Urinary bladder (tissue), 3 donors: ENCODE measurements at regions not wholly inside any gene's neighbourhood (a gene's known extent, or its start where the extent isn't known, plus 50 kb on each side); places are given as distances from the start of the nearest gene placed in this dataset.
"Not testable (repeated sequence)": the region's sequence is repeated elsewhere in the genome, so short reads cannot be mapped to it uniquely, and the experiment has no call there.

Source experiments
- DNase-seq: peaks from one replicate; pipeline ENCODE4 v3.0.0-alpha.2; 2015; ENCODE audit errors: extremely low spot score
- H3K27ac ChIP-seq: one replicate; pipeline ENCODE4 v1.5.1; 2013; ENCODE audit warnings: low read depth, mild to moderate bottlenecking, moderate library complexity
- H3K36me3 ChIP-seq: one replicate; pipeline ENCODE4 v1.6.1; 2013; ENCODE audit warnings: mild to moderate bottlenecking, moderate library complexity; ENCODE audit not compliant: insufficient read depth
- H3K4me1 ChIP-seq: one replicate; pipeline ENCODE4 v1.6.1; 2013; ENCODE audit warnings: mild to moderate bottlenecking, moderate library complexity; ENCODE audit not compliant: insufficient read depth
- H3K4me3 ChIP-seq: one replicate; pipeline ENCODE4 v1.5.1; 2013; ENCODE audit warnings: low read depth, low read length
- WGBS: extraction: QIAGEN DNeasy Blood & Tissue Kit; methylation state at CpG from one replicate; pipeline ENCODE4 v1.1.7; 2013; 5-methylcytosine and 5-hydroxymethylcytosine counted together
- donor health status: healthy with polysubstance abuse.
- donor health status: healthy.

DNA sequence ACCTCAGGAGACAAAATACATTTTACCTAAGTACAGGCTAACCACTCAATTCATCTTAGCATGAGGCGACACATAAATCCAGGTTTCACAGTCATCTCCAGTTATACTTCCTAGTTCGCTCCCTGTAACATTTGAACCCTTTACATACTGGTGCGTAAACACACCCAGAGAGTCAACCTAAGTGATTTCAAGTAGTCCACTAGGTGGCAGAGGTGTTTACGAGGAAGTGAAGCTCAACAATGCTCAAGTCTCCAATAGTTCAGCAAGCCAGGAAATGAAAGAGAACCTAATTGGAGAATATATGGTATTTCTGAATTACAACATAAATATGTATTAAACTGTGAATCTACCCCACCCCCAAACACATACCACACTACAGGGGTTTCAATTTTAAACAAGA, 76.3 kb upstream of the ABCB5 start:
- Histone ChIP-seq H3K27ac (no peak overlapping the region), H3K36me3 (no peaks in the 10 kb centered on the region), H3K4me1 (no peaks in the 10 kb centered on the region), H3K4me3 (no peak overlapping the region)
- 93% methylated on average over 4 of the region's 4 CpGs for WGBS
- no peak for DNase-seq

DNA sequence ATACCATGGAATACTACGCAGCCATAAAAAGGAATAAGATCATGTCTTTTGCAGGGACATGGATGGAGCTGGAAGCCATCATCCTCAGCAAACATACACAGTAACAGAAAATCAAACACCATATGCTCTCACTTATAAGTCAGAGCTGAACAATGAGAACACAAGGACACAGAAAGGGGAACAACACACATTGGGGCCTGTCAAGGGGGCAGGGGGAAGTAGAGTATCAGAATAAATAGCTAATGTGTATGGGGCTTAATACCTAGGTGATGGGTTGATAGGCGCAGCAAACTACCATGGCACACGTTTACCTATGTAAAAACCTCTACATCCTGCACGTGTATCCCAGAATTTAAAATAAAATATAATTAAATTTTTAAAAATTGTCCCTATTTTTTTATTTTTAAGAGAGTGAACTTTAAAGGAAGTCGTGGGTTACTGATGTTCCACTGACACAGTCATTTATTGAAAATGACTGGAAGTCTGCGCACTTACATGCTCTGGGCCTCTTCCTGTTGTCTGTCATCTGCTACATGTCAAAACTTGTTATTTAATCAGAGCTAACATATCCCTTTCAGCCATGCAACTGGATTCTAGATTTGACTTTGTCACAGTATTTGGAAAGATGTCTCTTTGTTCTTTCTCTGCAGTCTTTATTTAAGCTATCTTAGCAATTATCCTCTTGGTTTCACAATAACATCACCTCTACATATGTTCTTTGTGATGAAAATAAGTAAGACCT, 73.7 kb upstream of the ABCB5 start:
- no peaks in the 10 kb centered on the region for H3K36me3 ChIP-seq
- no peak overlapping the region for H3K27ac ChIP-seq
- no peak for DNase-seq
- H3K4me3 ChIP-seq: no peak overlapping the region
- no peaks in the 10 kb centered on the region for H3K4me1 ChIP-seq
- WGBS: 85% methylated on average over 6 of the region's 6 CpGs

DNA sequence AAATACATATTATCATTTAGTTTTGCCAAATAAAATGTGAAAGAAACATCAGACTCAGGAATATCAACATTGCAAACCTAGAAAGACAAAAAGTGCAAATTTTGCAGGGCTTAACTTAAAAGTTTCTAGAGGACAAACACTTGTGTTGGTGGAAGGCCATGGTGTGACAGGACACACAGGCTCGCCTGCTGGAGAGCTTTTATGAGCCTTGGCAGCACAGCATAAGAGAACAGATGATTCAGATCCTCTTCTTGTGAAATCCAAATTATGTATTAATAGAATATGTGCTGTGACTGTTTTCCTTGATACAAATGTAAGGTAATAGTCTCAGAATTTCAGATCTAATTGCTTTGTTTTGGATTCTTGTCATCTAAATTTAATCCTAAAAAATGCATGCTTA, 72.9 kb upstream of the ABCB5 start:
- Histone ChIP-seq H3K36me3 (no peaks in the 10 kb centered on the region), H3K27ac (no peak overlapping the region), H3K4me1 (no peaks in the 10 kb centered on the region), H3K4me3 (no peak overlapping the region)
- WGBS: 7% methylated on average over 1 of the region's 1 CpG
- no peak for DNase-seq

DNA sequence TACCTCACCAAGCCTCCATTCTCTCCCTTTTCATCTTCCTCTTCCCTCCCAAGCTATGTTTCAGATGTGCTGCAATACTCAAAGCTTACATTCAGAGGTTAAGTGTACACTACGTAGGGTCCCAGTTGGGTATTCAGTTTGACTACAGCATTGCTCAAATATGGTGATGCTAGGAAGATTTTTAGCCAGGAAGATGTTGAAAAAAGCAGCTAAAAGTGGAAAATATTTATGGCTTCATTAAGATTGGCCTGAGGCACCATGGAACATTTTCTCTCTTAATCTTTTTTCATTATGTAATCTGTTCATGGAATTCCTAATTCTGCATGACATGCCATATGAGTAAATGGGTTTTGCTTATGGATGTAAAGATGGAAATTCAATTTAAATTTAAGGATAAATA, 72.0 kb upstream of the ABCB5 start:
- Histone ChIP-seq H3K27ac (no peak overlapping the region), H3K36me3 (no peaks in the 10 kb centered on the region), H3K4me3 (no peak overlapping the region), H3K4me1 (no peaks in the 10 kb centered on the region)
- 82% methylated on average over 1 of the region's 1 CpG for WGBS
- no peak for DNase-seq

DNA sequence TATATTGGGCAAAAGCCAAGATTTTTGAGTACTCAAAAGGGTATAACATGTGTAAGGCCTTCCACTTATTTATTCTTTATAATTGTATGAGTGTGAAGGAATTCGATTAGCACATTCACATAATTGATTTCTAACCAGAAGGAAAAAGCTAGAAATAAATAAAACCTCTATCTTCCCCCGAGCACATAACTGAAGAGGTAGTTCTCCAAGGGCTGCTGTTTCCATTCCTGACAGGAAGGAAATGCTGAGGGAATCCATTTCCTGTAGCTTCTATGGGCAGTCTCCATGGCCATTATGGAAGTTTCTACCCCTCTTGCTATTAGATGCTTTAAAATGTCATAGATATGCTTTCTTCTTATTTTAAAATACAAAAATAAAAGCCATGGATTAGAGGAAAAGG, 70.5 kb upstream of the ABCB5 start:
- no peak overlapping the region for H3K27ac ChIP-seq
- no peaks in the 10 kb centered on the region for H3K36me3 ChIP-seq
- no peak for DNase-seq
- WGBS: 88% methylated on average over 2 of the region's 2 CpGs
- H3K4me3 ChIP-seq: no peak overlapping the region
- no peaks in the 10 kb centered on the region for H3K4me1 ChIP-seq

DNA sequence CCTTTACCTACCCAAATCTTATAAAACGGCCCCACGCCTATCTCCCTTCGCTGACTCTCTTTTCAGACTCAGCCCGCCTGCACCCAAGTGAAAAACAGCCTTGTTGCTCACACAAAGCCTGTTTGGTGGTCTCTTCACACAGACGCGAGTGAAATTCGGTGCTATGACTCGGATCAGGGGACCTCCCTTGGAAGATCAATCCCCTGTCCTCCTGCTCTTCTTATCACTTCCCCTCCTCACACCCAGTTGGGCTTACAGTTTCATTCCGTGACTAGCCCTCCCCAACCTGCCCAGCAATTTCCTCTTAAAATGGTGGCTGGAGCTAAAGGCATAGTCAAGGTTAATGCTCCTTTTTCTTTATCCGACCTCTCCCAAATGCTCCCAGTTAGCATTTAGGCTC, 68.5 kb upstream of the ABCB5 start:
- not testable (repeated sequence) for H3K4me1 ChIP-seq, DNase-seq, H3K4me3 ChIP-seq, H3K27ac ChIP-seq, H3K36me3 ChIP-seq
- 96% methylated on average over 10 of the region's 10 CpGs for WGBS

DNA sequence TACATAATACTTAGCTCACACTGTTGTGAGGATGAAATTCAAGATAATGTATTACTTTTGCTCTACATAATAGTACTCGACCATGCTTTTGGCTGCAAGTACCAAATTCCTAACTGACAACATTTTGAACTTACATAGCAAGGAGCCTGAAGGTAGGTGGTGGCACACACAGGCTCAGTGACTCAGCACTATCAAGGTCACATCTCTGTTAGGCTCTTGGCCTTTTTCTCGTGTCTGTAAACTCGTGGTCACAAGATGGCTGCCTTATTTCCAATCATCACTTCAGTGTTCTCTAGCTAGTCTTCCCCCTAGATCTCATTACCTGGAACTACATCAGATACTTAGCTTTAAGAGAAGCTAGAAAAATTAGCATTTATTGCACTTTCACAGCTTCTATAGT, 61.4 kb upstream of the ABCB5 start:
- WGBS: 90% methylated on average over 3 of the region's 3 CpGs
- Histone ChIP-seq H3K4me1 (no peaks in the 10 kb centered on the region), H3K4me3 (no peak overlapping the region), H3K27ac (no peak overlapping the region), H3K36me3 (no peaks in the 10 kb centered on the region)
- no peak for DNase-seq

DNA sequence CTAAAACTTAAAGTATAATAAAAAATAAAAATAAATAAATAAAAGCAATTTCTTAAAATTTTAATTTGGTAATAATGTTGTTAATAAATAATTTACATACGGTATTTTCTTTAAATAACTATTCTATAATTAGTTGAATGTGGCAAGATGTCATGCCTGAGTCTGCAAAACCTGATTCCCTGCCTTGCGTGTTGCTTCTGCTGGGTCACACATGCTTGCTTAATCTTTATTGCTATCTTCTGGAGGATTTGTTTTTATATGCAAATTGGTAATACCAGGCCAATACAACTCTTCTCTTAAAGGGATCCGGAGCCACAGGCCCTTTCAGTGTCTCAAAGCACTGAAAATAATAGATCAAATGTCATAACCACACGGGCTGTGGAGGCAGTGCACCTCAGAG, 59.4 kb upstream of the ABCB5 start:
- H3K27ac ChIP-seq: no peak overlapping the region
- H3K36me3 ChIP-seq: no peaks in the 10 kb centered on the region
- DNase-seq: no peak
- 79% methylated on average over 4 of the region's 4 CpGs for WGBS
- H3K4me1 ChIP-seq: no peaks in the 10 kb centered on the region
- H3K4me3 ChIP-seq: no peak overlapping the region

DNA sequence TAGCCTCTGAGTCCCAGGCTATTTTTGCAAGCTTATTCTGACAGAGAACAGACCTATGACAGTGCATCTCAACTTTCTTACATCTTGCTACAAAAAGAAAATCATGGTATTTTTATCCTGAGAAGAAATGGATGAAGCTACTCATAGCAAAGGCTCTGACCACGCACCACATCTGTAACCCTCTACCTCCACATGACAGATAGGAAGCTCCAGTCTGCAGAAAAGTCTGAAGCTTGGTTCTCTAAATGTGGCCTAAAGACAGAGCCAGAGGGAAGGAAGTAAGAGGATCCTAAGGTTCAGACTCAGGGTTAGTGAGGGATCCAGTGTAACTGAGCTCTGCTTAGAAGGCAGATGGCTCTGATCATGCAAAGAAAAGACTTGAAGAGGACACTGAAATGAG, 58.4 kb upstream of the ABCB5 start:
- Histone ChIP-seq H3K27ac (no peak overlapping the region), H3K36me3 (no peaks in the 10 kb centered on the region), H3K4me1 (no peaks in the 10 kb centered on the region), H3K4me3 (no peak overlapping the region)
- no peak for DNase-seq
- 87% methylated on average over 1 of the region's 1 CpG for WGBS

DNA sequence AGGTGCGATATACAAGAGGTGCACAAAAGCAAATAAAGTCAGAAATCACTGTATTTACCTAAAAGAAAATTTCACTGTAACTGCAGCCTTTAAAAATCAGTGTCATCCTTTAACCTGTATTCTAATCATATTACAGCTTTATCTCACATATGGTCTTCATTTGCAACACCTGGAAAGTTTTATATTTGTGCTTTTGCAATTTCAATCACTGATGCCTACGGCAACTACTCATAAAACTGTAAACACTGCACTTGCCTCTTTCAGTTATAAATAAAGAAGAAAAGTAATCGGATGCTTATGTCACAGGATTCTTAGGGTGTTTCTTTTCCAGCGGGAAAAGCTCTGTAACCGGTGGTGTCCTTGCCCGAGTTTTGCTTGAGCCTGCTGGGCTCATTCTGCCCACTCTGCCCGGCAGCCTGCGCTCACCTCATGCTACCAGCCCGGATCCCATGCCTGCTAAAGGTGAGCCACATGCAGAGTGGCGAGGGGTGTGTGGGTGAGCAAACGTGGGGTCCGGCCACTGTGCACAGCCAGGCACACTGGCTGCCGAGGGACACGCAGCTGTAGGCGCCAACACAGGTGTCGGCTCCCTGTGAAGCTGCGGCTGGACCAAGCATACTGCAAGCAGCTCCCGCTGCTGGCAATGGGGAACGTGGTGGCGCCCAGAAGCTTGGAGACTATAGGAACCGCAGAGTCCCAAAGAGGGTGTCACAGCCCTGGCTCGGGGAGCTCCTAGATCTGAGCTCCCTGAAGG, 56.3 kb upstream of the ABCB5 start:
- WGBS: 80% methylated on average over 22 of the region's 22 CpGs
- no peaks in the 10 kb centered on the region for H3K4me1 ChIP-seq
- no peak for DNase-seq
- H3K4me3 ChIP-seq: no peak overlapping the region
- H3K36me3 ChIP-seq: no peaks in the 10 kb centered on the region
- no peak overlapping the region for H3K27ac ChIP-seq

DNA sequence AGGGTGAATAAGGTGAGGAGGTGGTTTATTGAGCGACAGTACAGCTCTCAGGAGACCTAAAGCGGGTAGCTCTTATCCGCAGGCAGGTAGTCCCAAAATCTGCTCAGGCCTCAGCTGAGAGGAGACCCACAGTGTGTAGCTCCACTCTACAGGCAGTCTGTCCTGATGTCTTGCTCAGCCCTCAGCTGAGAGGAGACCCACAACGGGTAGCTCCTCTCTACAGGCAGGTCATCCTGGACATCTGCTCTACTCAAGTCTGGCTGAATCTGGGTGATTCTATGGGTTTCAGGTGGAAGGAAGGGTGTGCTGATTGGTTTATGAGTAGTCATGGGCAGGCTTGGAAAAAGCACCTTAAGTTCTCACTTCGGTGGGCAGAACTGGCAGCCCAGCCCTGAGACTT, 55.6 kb upstream of the ABCB5 start:
- 95% methylated on average over 5 of the region's 5 CpGs for WGBS

DNA sequence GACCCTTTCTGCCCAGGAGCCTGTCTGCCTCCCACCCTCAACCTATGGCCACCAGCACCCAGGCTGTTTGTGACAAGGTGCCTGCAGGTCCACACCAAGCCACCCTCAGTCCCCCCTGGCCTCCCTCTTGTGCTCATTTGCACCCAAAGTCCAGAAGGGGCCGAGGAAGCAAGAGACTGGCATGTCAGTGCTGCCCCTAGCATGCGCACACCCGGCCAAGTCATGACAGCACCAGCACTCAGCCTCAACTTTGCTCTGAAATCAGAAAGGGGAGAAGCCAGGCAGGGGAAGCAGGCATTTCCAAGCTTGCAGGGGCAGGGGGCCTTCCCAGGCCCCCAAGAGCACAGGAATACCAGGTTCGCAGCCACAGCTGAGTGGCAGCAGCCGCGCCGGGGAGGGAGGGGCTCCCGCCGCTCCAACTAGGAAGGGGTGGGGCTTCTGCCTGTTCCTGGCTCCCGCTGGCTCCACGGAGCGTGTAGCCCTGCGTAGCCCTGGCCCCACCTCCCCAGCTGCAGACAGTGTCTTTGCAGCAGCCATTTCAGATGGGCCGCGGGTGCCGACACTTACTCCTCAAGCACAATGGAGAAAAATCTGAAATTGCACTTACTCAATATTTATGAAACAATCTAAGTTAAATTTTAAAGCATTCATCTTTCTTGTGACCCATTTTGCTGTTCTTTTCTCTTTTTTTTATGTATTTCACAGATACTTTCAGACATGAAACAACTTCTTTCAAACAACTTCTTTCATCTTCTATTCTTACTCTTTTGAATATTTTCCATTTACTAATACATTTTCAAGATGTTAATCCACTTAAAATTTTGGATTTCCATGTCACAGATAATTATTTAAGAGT, 54.9 kb upstream of the ABCB5 start:
- H3K4me3 ChIP-seq: no peak overlapping the region
- no peaks in the 10 kb centered on the region for H3K4me1 ChIP-seq
- H3K27ac ChIP-seq: no peak overlapping the region
- 94% methylated on average over 16 of the region's 16 CpGs for WGBS
- no peak for DNase-seq
- H3K36me3 ChIP-seq: no peaks in the 10 kb centered on the region

More for the DNA sequence above, 55.6 kb upstream of the ABCB5 start:
- DNase-seq: no peak
- Histone ChIP-seq H3K27ac (no peak overlapping the region), H3K4me3 (no peak overlapping the region), H3K36me3 (no peaks in the 10 kb centered on the region), H3K4me1 (no peaks in the 10 kb centered on the region)

DNA sequence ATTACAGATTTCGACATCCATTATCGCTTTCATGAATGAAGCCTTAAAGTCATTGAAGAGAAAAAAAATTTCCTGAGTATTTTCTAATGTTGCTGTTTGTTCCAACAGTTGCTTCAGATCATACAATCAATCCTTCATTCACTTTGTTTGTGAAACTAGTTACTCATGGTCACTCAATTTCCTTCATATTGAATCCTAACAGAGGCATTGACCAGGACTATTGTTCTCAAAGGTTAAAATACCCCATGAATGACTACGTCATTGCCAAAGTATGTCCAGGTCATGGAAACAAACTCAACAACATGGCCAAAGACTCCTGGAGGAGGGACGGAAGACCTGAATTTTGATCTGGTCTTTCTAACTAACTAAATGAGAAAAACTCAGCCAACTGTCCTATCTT, 54.0 kb upstream of the ABCB5 start:
- no peak overlapping the region for H3K4me3 ChIP-seq
- 93% methylated on average over 4 of the region's 4 CpGs for WGBS
- no peaks in the 10 kb centered on the region for H3K36me3 ChIP-seq
- no peak for DNase-seq
- H3K4me1 ChIP-seq: no peaks in the 10 kb centered on the region
- H3K27ac ChIP-seq: no peak overlapping the region

DNA sequence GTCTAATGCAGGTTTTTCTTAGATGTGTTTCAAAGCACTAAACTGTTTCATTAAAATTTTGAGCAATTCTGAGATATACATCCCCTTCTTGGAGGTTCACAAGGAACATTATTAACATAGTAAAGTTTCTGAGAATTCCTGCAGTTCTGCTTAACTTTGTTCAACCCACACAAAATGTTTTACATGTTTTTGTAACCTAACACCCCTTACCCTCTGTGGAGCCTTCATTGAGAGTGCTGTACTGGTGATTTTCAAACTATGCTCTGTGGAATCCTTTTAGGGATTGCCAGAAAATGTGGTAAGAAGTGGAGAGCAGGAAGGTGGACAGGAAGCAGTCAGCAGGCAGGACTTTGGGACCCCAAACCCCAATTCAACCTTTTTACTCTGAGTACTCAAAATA, 53.6 kb upstream of the ABCB5 start:
- H3K36me3 ChIP-seq: no peaks in the 10 kb centered on the region
- H3K4me3 ChIP-seq: no peak overlapping the region
- no peaks in the 10 kb centered on the region for H3K4me1 ChIP-seq
- DNase-seq: no peak
- no peak overlapping the region for H3K27ac ChIP-seq
